PFSK-1 (cell line): ENCODE measurements at regions not wholly inside any gene's neighbourhood (a gene's known extent, or its start where the extent isn't known, plus 50 kb on each side); places are given as distances from the start of the nearest gene placed in this dataset.

Experiments used
- FOXP2 ChIP-seq: optimal IDR thresholded peaks from 2 replicates; pipeline ENCODE3; 2011; ENCODE audit warnings: borderline replicate concordance, control low read depth, inconsistent platforms; ENCODE audit not compliant: insufficient read depth; ENCODE audit errors: extremely low read length, extremely low read depth
- POLR2AphosphoS5 ChIP-seq: IDR thresholded peaks from 2 replicates; pipeline ENCODE4 v1.6.1; 2012; ENCODE audit warnings: low read depth, mild to moderate bottlenecking, control low read depth, low read length, moderate library complexity
- REST ChIP-seq, 2 experiments: IDR thresholded peaks; 2 replicates each; pipeline versions ENCODE4 v1.6.1 to v1.8.0; 2011 to 2012; ENCODE audit warnings: low read depth in 2 of 2, low read length in 2 of 2, control low read depth in 1 of 2, inconsistent platforms in 1 of 2, mild to moderate bottlenecking in 1 of 2, moderate library complexity in 1 of 2; ENCODE audit not compliant: insufficient read depth in 1 of 2
- SIN3A ChIP-seq: IDR thresholded peaks from 2 replicates; pipeline ENCODE4 v1.6.1; 2012; ENCODE audit warnings: mild to moderate bottlenecking, low read length, moderate library complexity, borderline replicate concordance; ENCODE audit not compliant: insufficient read depth
- TAF1 ChIP-seq: IDR thresholded peaks from 2 replicates; pipeline ENCODE4 v1.6.1; 2012; ENCODE audit warnings: low read length, control low read depth, borderline replicate concordance; ENCODE audit not compliant: insufficient read depth

GRCh38 chr17:71821511-71821910, 299.3 kb upstream of the SOX9 start:
- TF ChIP-seq TAF1 = no peak
- TF ChIP-seq SIN3A = no peak
- TF ChIP-seq FOXP2 = no peak
- no peak for TF ChIP-seq POLR2AphosphoS5
- no peak for TF ChIP-seq REST (IDR thresholded peaks at IDR 0.05; ENCODE audit: insufficient read depth in 1 of 2, low read depth in 2 of 2, low read length in 2 of 2)

- no peak for TF ChIP-seq SIN3A
- no peak for TF ChIP-seq REST (IDR thresholded peaks at IDR 0.05; ENCODE audit: insufficient read depth in 1 of 2, low read depth in 2 of 2, low read length in 2 of 2)
- TF ChIP-seq POLR2AphosphoS5 = no peak
- no peak for TF ChIP-seq FOXP2
- TF ChIP-seq TAF1 = no peak
Measured at GRCh38 chr17:71824671-71825070, 296.1 kb upstream of the SOX9 start.

- no peak for TF ChIP-seq SIN3A
- no peak for TF ChIP-seq REST (IDR thresholded peaks at IDR 0.05; ENCODE audit: insufficient read depth in 1 of 2, low read depth in 2 of 2, low read length in 2 of 2)
- TF ChIP-seq POLR2AphosphoS5 = no peak
- TF ChIP-seq TAF1 = no peak
- TF ChIP-seq FOXP2 = no peak
Measured at GRCh38 chr17:71825687-71826086, 295.1 kb upstream of the SOX9 start.

GRCh38 chr17:71828182-71828596, 292.6 kb upstream of the SOX9 start:
- TF ChIP-seq REST (IDR thresholded peaks at IDR 0.05; ENCODE audit: insufficient read depth in 1 of 2, low read depth in 2 of 2, low read length in 2 of 2) = no peak
- TF ChIP-seq TAF1 = no peak
- no peak for TF ChIP-seq FOXP2
- no peak for TF ChIP-seq POLR2AphosphoS5
- no peak for TF ChIP-seq SIN3A

- TF ChIP-seq REST (IDR thresholded peaks at IDR 0.05; ENCODE audit: insufficient read depth in 1 of 2, low read depth in 2 of 2, low read length in 2 of 2) (no peak), TAF1 (no peak), SIN3A (no peak), FOXP2 (no peak), POLR2AphosphoS5 (no peak)
Measured at GRCh38 chr17:71830866-71831265, 290.0 kb upstream of the SOX9 start.
